WTC11 (cell line): ENCODE measurements at regions not wholly inside any gene's neighbourhood (a gene's known extent, or its start where the extent isn't known, plus 50 kb on each side); places are given as distances from the start of the nearest gene placed in this dataset.

Source experiments
- ATAC-seq: fragments of 200-7000 bp; cut with Tn5 transposase; 2 replicates; pipeline ENCODE4 v1.10.0; 2021; ENCODE audit warnings: mild to moderate bottlenecking, moderate library complexity
- CTCF ChIA-PET: fragments of 300-600 bp; sonication (Branson Sonifier 250); formaldehyde crosslinking; loops from one replicate; lab custom pipeline; 2021; ENCODE audit warnings: antibody characterized with exemption; lab: Charles Lee
- POLR2A ChIA-PET: fragments of 350-600 bp; sonication (Branson Sonifier 250); formaldehyde crosslinking; loops from one replicate; lab custom pipeline; 2021; ENCODE audit warnings: antibody characterized with exemption; lab: Charles Lee
- DNase-seq: peaks from one replicate; pipeline ENCODE4 v3.0.0; 2021; ENCODE audit warnings: low spot score
- H3K27ac Mint-ChIP-seq: 2 replicates; pipeline ENCODE4 v1.8.0; 2021; ENCODE audit warnings: mixed read lengths
- H3K27me3 Mint-ChIP-seq: 2 replicates; pipeline ENCODE4 v1.8.0; 2021; ENCODE audit warnings: low read depth, mild to moderate bottlenecking, moderate library complexity, mixed read lengths
- H3K36me3 Mint-ChIP-seq: 2 replicates; pipeline ENCODE4 v1.8.0; 2021; ENCODE audit warnings: mixed read lengths
- H3K4me1 Mint-ChIP-seq: 2 replicates; pipeline ENCODE4 v1.8.0; 2022; ENCODE audit warnings: mixed read lengths
- H3K4me3 Mint-ChIP-seq: 2 replicates; pipeline ENCODE4 v1.8.0; 2021; ENCODE audit warnings: mild to moderate bottlenecking, moderate library complexity, mixed read lengths
- H3K9me3 Mint-ChIP-seq: 2 replicates; pipeline ENCODE4 v1.8.0; 2021; ENCODE audit warnings: mixed read lengths
- FOXJ3 ChIP-seq: sonication (generic); formaldehyde crosslinking; IDR thresholded peaks from 2 replicates; pipeline ENCODE4 v1.9.0; 2021; ENCODE audit warnings: missing genetic modification reagents, mild to moderate bottlenecking, borderline replicate concordance
- FOXK1 ChIP-seq: sonication (generic); formaldehyde crosslinking; IDR thresholded peaks from 2 replicates; pipeline ENCODE4 v1.8.0; 2022; ENCODE audit warnings: mild to moderate bottlenecking, moderate library complexity, missing genetic modification reagents
- NFE2L1 ChIP-seq: sonication (generic); formaldehyde crosslinking; IDR thresholded peaks from 2 replicates; pipeline ENCODE4 v1.8.1; 2023; ENCODE audit warnings: missing genetic modification reagents
- PRRX2 ChIP-seq: fragments of 250-450 bp; sonication (Bioruptor Pico); IDR thresholded peaks from 2 replicates; pipeline ENCODE4 v1.8.0; 2021; ENCODE audit warnings: mild to moderate bottlenecking
- TEAD1 ChIP-seq: sonication (generic); formaldehyde crosslinking; IDR thresholded peaks from 2 replicates; pipeline ENCODE4 v1.8.0; 2022; ENCODE audit warnings: mild to moderate bottlenecking, missing genetic modification reagents
- TP53 ChIP-seq: sonication (generic); formaldehyde crosslinking; IDR thresholded peaks from 2 replicates; pipeline ENCODE4 v1.8.1; 2023; ENCODE audit warnings: mild to moderate bottlenecking, missing genetic modification reagents
- ZNF121 ChIP-seq: sonication (generic); formaldehyde crosslinking; IDR thresholded peaks from 2 replicates; pipeline ENCODE4 v1.8.0; 2023; ENCODE audit warnings: missing genetic modification reagents
- ZNF138 ChIP-seq: sonication (generic); formaldehyde crosslinking; conservative IDR thresholded peaks from 2 replicates; pipeline ENCODE4 v1.8.1; 2022; ENCODE audit warnings: mild to moderate bottlenecking, moderate library complexity, missing genetic modification reagents
- ZNF263 ChIP-seq: sonication (generic); formaldehyde crosslinking; IDR thresholded peaks from 2 replicates; pipeline ENCODE4 v1.8.1; 2022; ENCODE audit warnings: low read depth, mild to moderate bottlenecking, moderate library complexity, missing genetic modification reagents
- ZNF423 ChIP-seq: fragments of 250-450 bp; sonication (Bioruptor Pico); IDR thresholded peaks from 2 replicates; pipeline ENCODE4 v2.1.2; 2022; ENCODE audit warnings: mild to moderate bottlenecking, moderate library complexity
- ZNF671 ChIP-seq: fragments of 250-450 bp; sonication (Bioruptor Pico); IDR thresholded peaks from 2 replicates; pipeline ENCODE4 v1.8.0; 2021; ENCODE audit warnings: mild to moderate bottlenecking
- TF ChIP-seq, protein P1 (sequence below): sonication (generic); formaldehyde crosslinking; IDR thresholded peaks from 2 replicates; pipeline ENCODE4 v1.8.0; 2023; ENCODE audit warnings: missing genetic modification reagents, mild to moderate bottlenecking, borderline replicate concordance
- TF ChIP-seq, protein P2 (sequence below): sonication (generic); formaldehyde crosslinking; IDR thresholded peaks from 2 replicates; pipeline ENCODE4 v1.8.0; 2022; ENCODE audit warnings: mild to moderate bottlenecking, missing genetic modification reagents
- TF ChIP-seq, protein P3 (sequence below): fragments of 250-450 bp; sonication (Bioruptor Pico); IDR thresholded peaks from 2 replicates; pipeline ENCODE4 v1.9.0; 2021; ENCODE audit warnings: mild to moderate bottlenecking
- TF ChIP-seq, protein P4 (sequence below): sonication (generic); formaldehyde crosslinking; IDR thresholded peaks from 2 replicates; pipeline ENCODE4 v1.8.0; 2023; ENCODE audit warnings: mild to moderate bottlenecking, missing genetic modification reagents
- TF ChIP-seq, protein P5 (sequence below): sonication (generic); formaldehyde crosslinking; conservative IDR thresholded peaks from 2 replicates; pipeline ENCODE4 v1.8.1; 2022; ENCODE audit warnings: mild to moderate bottlenecking, missing genetic modification reagents
- TF ChIP-seq, protein P6 (sequence below): sonication (generic); formaldehyde crosslinking; IDR thresholded peaks from 2 replicates; pipeline ENCODE4 v1.8.1; 2023; ENCODE audit warnings: mild to moderate bottlenecking, missing genetic modification reagents

DNA sequence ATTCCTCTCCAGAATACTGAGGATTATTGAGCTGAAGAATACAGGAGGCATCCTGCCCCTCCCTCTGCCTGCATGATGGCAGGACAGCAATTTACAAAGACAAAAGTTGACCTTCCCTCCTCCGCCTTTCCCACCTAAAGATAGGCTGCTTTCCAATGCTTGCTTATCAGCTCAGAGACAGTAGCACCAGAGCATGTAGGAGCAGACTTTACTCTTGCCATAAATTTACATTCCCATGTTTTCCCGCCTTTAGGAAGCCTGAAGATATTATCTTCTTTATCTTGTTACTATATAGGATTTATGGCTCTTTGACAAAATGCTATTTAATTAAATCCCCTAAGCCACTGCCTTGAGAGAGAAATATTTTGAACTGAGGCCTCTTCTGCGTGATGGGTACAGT is 135.6 kb upstream of the HNMT start (continued):
- TF ChIP-seq, protein P1, sequence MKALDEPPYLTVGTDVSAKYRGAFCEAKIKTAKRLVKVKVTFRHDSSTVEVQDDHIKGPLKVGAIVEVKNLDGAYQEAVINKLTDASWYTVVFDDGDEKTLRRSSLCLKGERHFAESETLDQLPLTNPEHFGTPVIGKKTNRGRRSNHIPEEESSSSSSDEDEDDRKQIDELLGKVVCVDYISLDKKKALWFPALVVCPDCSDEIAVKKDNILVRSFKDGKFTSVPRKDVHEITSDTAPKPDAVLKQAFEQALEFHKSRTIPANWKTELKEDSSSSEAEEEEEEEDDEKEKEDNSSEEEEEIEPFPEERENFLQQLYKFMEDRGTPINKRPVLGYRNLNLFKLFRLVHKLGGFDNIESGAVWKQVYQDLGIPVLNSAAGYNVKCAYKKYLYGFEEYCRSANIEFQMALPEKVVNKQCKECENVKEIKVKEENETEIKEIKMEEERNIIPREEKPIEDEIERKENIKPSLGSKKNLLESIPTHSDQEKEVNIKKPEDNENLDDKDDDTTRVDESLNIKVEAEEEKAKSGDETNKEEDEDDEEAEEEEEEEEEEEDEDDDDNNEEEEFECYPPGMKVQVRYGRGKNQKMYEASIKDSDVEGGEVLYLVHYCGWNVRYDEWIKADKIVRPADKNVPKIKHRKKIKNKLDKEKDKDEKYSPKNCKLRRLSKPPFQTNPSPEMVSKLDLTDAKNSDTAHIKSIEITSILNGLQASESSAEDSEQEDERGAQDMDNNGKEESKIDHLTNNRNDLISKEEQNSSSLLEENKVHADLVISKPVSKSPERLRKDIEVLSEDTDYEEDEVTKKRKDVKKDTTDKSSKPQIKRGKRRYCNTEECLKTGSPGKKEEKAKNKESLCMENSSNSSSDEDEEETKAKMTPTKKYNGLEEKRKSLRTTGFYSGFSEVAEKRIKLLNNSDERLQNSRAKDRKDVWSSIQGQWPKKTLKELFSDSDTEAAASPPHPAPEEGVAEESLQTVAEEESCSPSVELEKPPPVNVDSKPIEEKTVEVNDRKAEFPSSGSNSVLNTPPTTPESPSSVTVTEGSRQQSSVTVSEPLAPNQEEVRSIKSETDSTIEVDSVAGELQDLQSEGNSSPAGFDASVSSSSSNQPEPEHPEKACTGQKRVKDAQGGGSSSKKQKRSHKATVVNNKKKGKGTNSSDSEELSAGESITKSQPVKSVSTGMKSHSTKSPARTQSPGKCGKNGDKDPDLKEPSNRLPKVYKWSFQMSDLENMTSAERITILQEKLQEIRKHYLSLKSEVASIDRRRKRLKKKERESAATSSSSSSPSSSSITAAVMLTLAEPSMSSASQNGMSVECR (CRISPR knock-in tag), result no peak
- TF ChIP-seq, protein P2, sequence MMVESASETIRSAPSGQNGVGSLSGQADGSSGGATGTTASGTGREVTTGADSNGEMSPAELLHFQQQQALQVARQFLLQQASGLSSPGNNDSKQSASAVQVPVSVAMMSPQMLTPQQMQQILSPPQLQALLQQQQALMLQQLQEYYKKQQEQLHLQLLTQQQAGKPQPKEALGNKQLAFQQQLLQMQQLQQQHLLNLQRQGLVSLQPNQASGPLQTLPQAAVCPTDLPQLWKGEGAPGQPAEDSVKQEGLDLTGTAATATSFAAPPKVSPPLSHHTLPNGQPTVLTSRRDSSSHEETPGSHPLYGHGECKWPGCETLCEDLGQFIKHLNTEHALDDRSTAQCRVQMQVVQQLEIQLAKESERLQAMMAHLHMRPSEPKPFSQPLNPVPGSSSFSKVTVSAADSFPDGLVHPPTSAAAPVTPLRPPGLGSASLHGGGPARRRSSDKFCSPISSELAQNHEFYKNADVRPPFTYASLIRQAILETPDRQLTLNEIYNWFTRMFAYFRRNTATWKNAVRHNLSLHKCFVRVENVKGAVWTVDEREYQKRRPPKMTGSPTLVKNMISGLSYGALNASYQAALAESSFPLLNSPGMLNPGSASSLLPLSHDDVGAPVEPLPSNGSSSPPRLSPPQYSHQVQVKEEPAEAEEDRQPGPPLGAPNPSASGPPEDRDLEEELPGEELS (CRISPR knock-in tag), result no peak
- TF ChIP-seq, protein P3, sequence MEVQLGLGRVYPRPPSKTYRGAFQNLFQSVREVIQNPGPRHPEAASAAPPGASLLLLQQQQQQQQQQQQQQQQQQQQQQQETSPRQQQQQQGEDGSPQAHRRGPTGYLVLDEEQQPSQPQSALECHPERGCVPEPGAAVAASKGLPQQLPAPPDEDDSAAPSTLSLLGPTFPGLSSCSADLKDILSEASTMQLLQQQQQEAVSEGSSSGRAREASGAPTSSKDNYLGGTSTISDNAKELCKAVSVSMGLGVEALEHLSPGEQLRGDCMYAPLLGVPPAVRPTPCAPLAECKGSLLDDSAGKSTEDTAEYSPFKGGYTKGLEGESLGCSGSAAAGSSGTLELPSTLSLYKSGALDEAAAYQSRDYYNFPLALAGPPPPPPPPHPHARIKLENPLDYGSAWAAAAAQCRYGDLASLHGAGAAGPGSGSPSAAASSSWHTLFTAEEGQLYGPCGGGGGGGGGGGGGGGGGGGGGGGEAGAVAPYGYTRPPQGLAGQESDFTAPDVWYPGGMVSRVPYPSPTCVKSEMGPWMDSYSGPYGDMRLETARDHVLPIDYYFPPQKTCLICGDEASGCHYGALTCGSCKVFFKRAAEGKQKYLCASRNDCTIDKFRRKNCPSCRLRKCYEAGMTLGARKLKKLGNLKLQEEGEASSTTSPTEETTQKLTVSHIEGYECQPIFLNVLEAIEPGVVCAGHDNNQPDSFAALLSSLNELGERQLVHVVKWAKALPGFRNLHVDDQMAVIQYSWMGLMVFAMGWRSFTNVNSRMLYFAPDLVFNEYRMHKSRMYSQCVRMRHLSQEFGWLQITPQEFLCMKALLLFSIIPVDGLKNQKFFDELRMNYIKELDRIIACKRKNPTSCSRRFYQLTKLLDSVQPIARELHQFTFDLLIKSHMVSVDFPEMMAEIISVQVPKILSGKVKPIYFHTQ (CRISPR knock-in tag), result no peak
- TF ChIP-seq NFE2L1 (CRISPR knock-in tag) (no peak), TEAD1 (CRISPR knock-in tag) (no peak)

DNA sequence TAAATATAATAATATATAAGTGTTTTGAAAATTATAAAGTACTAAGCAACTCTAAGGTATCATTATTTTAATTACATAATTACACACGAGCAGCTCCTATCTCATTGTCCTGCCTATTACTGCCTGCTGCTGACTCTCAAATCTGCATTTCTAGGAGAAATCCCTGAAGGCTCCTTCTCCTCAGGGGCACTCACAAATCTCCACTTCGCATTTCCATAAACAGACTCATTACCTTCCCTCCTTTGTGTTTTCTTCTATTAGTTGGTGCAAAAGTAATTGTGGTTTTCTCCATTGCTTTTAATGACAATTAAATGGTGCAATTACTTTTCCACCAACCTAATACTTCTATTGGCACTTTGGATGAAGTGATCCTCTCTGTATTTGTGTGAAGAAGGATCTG is 135.0 kb upstream of the HNMT start:
- no peak for TF ChIP-seq ZNF121 (CRISPR knock-in tag)
- no peak for TF ChIP-seq ZNF423 (CRISPR knock-in tag)
- TF ChIP-seq, protein P4, sequence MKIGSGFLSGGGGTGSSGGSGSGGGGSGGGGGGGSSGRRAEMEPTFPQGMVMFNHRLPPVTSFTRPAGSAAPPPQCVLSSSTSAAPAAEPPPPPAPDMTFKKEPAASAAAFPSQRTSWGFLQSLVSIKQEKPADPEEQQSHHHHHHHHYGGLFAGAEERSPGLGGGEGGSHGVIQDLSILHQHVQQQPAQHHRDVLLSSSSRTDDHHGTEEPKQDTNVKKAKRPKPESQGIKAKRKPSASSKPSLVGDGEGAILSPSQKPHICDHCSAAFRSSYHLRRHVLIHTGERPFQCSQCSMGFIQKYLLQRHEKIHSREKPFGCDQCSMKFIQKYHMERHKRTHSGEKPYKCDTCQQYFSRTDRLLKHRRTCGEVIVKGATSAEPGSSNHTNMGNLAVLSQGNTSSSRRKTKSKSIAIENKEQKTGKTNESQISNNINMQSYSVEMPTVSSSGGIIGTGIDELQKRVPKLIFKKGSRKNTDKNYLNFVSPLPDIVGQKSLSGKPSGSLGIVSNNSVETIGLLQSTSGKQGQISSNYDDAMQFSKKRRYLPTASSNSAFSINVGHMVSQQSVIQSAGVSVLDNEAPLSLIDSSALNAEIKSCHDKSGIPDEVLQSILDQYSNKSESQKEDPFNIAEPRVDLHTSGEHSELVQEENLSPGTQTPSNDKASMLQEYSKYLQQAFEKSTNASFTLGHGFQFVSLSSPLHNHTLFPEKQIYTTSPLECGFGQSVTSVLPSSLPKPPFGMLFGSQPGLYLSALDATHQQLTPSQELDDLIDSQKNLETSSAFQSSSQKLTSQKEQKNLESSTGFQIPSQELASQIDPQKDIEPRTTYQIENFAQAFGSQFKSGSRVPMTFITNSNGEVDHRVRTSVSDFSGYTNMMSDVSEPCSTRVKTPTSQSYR (CRISPR knock-in tag), result no peak
- TF ChIP-seq, protein P5, sequence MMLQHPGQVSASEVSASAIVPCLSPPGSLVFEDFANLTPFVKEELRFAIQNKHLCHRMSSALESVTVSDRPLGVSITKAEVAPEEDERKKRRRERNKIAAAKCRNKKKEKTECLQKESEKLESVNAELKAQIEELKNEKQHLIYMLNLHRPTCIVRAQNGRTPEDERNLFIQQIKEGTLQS (CRISPR knock-in tag), result no peak
- TF ChIP-seq, protein P6, sequence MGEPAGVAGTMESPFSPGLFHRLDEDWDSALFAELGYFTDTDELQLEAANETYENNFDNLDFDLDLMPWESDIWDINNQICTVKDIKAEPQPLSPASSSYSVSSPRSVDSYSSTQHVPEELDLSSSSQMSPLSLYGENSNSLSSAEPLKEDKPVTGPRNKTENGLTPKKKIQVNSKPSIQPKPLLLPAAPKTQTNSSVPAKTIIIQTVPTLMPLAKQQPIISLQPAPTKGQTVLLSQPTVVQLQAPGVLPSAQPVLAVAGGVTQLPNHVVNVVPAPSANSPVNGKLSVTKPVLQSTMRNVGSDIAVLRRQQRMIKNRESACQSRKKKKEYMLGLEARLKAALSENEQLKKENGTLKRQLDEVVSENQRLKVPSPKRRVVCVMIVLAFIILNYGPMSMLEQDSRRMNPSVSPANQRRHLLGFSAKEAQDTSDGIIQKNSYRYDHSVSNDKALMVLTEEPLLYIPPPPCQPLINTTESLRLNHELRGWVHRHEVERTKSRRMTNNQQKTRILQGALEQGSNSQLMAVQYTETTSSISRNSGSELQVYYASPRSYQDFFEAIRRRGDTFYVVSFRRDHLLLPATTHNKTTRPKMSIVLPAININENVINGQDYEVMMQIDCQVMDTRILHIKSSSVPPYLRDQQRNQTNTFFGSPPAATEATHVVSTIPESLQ (CRISPR knock-in tag), result no peak
- no peak for TF ChIP-seq TP53 (CRISPR knock-in tag)
- no peak for TF ChIP-seq PRRX2 (CRISPR knock-in tag)
- no peak for TF ChIP-seq ZNF138 (CRISPR knock-in tag)
- no peak for TF ChIP-seq FOXJ3 (CRISPR knock-in tag)
- TF ChIP-seq ZNF263 (CRISPR knock-in tag), result no peak
- TF ChIP-seq ZNF671 (CRISPR knock-in tag), result no peak
- no peak for TF ChIP-seq FOXK1 (CRISPR knock-in tag)
- H3K27ac Mint-ChIP-seq, result peak overlapping the region; percentile 68; the same call in 1 of the 2 replicates
- CTCF ChIA-PET, result interaction anchor here (1.1 kb wide), 1 partner anchor 9 kb away, joined by 5 read pairs; no protein-coding TSS in a partner anchor

More for the DNA sequence above, 135.0 kb upstream of the HNMT start:
- peaks cover 10% of the 10 kb centered on the region for H3K9me3 Mint-ChIP-seq
- POLR2A ChIA-PET, result no interaction called here
- H3K4me3 Mint-ChIP-seq, result no peak overlapping the region
- peaks cover 3% of the 10 kb centered on the region; the same call in 1 of the 2 replicates for H3K36me3 Mint-ChIP-seq
- H3K4me1 Mint-ChIP-seq, result peaks cover 47% of the 10 kb centered on the region
- no peak for DNase-seq
- H3K27me3 Mint-ChIP-seq, result peaks cover 5% of the 10 kb centered on the region; the same call in 1 of the 2 replicates
- ATAC-seq, result 0 out of 2 replicates have a peak, but pooled peaks have one; percentile 25
